ENCODE measurements at regions not wholly inside any gene's neighbourhood (a gene's known extent, or its start where the extent isn't known, plus 50 kb on each side); places are given as distances from the start of the nearest gene placed in this dataset.
"Not testable (repeated sequence)": the region's sequence is repeated elsewhere in the genome, so short reads cannot be mapped to it uniquely, and the experiment has no call there.

DNA sequence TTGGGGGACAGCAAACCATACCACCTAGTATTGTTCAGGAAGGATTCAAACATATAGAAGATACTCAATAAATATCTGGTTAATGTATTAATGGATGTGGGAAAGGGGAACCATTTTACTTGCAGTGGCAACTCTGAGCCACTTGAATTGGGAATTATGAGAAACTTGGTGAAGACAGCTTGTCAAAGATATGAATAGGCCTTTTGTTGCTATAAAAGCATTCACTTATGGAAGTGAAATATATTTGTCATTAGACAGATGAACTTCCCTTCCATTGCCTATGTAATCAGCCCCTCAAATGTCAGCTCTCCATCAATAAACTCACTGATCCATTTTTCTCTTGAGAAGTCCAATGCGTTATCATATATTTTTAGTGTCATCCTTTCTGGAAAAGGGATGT is 56.1 kb downstream of the GPR85 start:
- no peak for DNase-seq

DNA sequence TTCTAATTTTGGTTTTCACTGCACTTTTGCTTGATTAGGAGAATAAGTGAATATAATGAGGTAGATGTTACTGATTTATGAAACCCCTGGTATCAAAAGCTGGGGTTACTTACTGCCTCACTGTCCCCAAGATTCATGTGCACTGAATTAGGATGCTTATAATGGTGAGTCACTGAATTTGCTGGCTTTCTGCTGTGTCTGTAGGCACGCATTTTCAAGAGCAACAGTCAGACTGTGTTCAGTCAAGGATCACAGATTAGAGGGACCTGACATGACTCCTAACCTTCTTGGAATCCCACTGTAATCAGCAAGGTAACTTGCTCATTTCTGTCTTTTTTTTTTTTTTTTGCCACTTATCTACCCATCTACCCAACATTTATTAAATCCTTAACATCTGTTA is 59.7 kb downstream of the GPR85 start:
- DNase-seq: no peak

DNA sequence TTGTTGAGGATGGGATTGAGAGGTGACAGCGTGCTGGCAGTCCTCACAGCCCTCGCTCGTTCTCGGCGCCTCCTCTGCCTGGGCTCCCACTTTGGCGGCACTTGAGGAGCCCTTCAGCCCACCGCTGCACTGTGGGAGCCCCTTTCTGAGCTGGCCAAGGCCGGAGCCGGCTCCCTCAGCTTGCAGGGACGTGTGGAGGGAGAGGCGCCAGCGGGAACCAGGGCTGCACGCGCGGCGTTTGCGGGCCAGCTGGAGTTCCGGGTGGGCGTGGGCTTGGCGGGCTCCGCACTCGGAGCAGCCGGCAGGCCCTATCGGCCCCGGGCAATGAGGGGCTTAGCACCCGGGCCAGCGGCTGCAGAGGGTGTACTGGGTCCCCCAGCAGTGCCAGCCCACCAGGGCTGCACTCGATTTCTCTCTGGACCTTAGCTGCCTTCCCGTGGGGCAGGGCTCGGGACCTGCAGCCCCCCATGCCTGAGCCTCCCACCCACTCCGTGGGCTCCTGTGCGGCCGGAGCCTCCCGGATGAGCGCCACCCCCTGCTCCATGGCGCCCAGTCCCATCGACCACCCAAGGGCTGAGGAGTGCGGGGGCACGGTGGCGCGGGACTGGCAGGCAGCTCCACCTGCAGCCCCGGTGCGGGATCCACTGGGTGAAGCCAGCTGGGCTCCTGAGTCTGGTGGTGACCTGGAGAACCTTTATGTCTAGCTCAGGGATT is 69.3 kb downstream of the GPR85 start:
- DNase-seq: not testable (repeated sequence)

DNA sequence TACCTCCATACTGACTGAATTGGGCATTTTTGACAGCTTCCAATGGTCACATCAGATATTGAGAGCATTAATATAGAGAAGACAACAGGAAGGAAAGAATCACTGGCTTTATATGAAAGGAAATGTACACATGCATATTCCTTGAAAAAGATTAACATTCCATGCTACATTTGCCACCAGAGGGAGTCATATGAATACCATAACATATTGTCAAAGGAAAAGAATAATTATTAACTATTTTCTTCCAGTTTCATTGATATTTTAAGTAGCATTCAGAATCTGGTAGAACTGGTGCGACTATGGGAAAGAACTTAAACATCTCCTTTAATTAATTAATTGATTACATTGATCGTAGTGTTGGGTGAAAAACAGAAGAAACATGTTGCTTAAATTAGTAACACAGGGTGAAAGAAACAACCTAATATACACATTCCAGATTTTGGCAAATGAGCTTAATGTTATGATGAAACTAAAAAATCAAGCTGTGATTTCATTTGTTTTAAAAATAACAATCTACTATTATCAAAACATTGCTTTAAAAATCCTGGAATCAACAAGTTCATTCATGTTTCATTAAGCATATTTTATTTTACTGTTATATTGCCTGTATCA is 71.5 kb downstream of the GPR85 start:
- DNase-seq: no peak

DNA sequence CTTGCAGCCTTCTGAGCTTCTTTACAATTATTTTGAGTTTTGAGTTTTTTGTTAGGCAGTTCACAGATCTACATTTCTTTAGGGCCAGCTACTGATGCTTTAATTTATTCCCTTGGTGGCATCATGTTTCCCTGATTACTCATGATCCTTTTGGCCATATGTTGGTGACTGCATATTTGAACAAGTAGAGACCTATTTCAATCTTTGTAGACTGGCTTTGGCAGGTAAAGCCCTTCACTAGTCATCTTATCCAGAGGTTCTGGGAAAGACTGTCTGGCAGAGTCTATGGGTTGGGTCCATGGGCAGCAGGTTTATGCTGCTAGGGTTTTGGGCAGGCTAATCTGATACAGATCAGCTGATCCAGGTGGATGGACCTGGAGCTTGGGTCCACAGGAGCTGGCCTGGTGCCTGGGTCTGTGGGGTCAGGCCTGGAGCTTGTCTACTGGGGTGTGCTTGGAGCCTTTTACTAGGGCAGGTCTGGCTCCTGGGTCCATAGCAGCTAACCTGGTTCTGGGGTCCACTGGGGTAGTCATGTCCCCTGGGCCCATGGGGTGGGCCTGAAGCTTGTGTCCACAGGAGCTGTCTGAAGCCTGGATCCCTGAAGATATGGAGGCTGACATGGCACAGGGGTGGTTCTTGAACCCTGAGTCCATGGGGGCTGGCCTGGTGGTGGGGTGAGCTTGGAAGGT is 72.7 kb downstream of the GPR85 start:
- DNase-seq: no peak

DNA sequence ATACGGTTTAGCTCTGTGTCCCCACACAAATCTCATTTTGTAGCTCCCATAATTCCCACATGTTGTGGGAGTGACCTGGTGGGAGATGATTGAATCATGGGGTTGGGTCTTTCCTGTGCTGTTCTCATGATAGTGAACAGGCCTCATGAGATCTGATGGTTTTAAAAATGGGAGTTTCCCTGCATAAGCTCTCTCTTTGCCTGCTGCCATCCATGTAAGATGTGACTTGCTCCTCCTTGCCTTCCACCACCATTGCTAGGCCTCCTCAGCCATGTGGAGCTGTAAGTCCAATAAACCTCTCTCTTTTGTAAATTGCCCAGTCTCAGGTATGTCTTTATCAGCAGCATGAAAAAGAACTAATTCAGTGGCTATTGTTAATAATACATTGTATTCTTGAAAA is 73.8 kb downstream of the GPR85 start:
- DNase-seq: not testable (repeated sequence)

DNA sequence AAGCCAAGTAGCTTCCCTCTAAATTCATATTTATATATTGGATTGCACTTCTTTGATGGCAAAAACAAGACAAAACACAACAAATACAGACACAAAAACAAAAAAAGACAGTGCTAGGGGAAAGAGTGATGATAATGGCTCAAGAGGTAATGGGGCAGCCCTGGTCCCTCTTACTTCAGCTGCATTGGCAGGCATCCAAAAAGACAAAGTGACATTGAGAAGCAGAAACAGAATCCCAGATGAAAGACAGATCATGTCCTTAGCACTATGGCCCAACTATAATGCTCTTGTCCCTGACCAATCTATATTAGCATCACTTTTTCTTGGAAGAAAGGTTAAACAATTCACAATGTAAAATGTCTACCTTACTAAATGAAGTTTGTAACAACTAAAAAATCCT is 76.2 kb downstream of the GPR85 start:
- DNase-seq: no peak

DNA sequence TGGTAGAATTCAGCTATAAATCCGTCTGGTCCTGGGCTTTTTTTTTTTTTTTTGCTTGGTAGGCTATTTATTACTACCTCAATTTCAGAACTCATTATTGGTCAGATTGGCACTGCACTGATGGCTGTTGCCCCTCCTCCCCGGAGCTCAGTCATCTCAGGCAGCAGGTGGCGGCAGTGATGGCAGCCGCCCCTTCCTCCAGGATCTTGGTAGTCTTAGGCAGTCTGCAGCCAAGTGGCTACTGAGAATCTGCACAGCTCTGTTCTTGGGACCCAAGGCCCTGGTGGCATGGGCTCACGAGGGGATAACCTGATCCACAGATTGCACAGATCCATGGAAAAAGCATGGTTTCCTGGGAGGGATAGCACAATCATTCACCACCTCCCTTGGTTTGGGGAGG is 77.9 kb downstream of the GPR85 start:
- no peak for DNase-seq

DNA sequence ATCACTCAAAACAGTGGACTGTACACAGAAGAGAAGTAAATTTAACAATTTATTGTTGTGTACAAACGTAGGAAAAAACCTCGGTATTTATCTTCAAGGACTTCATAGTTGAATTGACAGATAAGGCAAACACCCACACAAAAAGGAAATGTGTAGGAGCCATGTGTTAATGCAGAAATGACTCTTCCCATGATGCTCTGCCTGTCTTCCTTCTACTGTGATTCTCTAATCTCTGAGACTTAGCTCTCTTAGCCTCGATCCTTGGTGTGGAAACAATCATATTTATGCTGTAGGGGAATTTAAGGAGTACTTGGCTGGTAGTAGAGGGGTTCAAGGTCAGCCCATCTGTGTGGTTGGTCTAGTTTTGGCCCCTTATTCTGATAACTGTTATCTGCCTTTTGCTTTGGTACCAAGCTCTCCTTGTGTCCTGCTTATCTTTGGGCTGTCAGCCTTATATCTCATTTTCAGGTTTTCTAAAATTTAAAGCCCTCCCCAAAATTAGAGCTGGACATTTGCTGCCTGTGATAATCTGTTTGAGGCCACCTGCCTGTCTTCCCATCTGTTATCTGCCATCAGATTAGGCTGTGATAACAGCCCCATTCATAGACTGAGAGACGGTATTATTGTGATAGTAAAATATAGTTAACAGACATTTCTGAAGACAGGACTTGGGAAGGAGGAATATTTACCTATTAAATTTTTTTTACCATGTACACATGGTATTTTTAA is 81.7 kb downstream of the GPR85 start:
- DNase-seq: no peak

DNA sequence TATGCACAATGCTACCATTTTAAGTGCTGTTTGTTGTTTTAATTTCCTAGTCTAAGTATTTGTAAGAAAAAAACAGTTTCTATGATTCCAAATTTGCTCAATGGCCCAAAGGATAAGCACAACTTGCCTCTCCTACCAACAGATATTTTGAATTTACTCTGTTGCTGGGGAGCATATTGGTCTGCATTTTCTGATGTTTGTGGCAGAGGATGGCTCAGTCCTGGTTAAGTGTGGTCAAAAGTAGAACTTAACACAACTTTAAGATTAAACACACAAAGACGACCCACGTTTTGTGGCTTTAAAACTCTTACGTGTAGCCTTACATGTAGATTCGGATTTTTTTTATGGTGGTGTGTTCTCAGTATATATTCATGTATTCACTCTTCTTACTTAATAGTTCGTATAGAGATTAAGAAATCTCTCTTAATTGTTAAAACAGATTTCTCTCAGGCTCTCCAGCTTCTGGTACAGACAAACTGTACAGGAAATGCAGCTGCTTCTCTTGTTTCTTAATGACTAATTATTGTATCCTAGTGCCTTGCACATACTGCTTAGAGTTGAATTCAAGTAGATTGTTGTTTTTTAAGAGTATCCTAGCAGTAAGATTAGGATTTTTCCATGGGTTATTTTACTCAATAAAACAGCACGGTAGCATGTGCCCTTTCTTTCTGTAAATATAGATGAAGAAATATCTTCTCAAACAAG is 86.2 kb downstream of the GPR85 start:
- no peak for DNase-seq

DNA sequence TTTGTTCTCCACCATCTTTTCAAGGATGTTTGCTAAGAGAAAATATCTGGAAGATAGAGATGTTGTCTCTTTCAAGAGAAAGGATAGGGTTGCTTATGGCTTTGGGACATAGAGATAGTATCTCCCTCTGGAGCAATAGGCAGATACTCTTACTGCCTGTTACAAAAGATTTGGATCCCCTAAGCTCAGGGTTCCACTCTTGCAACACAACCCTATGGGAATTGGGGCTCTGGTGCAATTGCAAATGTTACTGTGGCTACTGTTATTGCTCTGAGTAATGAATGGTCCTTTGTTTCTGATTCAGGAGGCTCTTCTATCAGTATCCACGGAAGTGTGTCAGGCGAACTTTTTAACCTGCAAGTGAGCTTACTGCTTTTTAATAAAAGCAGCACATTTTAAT is 88.8 kb downstream of the GPR85 start:
- no peak for DNase-seq

DNA sequence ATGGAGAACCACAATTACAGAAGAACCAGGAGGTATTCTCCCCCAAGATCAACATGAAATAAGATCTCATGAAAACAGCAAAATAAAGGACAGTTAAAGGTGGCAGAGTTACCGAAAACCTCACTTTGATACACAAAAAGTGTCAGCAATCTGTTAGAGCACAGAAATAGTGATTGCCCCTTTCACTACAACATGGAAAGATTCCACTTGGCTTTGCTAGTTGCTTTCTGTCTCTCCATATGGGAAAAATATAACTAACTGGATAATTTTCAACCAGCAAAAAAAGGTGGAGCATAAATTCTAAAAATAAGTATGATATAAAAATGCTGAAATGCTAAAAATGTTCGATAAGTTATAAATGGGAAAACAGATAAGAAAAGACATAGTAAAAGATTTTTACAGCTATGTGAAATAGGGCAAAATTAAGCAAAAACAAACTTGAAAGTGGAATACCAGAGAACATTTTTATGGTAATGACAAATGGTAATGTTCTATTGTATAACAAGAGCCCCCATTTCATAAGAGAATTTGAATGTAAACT is 90.2 kb downstream of the GPR85 start:
- no peak for DNase-seq

DNA sequence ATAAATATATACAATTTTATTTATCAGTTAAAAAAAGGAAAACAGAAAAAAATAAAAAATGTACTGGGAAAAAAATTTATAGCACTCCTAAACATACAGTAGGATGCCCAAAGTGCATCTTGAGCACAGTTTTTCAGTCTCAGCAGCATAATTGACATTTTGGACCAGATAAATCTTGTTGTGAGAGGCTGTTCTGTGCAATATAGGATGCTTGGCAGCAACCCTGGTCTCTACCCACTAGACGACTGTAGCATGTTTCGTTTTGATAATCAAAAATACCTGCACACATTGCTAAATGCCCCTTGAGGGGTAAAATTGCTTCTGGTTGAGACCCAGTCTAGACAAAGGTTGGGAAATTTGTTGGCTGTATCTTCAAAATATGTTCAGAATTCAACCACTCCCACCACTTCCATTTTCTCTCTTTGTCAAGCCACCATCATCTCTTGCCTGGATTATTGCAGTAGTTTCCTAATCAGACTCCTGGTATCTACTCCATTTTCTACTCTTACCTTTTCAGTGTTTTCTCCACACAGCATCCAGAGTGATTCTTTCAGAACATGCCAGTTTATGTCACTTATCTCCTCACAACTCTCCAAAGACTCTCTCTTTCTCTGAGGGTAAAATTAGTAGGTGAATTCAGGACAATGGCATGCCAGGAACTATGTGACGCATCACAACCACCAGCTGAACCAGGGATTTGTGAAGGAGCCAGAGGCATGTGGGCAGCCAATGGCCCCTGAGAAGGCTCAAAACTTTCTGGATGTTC is 91.4 kb downstream of the GPR85 start:
- no peak for DNase-seq

DNA sequence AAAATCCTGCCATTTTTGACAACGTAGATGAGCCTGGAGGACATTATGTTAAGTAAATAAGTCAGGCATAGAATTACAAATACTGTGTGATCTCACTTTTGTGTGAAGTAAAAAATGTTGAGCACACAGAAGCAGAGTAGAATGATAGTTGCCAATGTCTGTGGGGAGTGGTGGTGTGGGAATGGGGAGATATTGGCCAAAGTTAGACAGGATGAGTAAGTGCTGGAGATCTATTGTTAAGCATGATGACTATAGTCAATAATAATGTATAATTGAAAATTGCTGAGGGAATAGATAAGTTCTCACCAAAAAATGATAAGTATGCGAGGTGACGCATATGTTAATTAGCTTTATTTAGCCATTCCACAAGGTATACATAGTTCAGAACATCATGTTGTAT is 92.0 kb downstream of the GPR85 start:
- DNase-seq: no peak

DNA sequence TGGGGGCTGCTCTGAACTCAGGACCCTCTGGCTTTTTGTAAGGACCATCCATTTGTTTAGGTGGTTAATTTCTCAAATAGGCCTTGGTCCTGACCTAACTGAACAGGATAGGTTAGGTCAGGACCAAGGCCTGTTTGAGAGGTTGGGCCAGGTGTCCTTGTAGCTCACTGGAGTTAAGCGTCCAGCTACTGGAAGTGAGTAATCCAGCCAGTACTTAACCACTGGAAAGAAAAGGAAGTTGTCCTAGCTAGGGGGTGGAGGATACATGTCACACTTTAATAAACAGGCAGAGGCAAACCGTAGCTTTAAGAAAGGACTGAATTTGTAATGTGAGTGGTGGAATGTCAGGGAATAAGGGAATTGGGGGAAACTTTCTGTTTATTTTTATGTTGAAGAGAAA is 96.0 kb downstream of the GPR85 start:
- DNase-seq: no peak

DNA sequence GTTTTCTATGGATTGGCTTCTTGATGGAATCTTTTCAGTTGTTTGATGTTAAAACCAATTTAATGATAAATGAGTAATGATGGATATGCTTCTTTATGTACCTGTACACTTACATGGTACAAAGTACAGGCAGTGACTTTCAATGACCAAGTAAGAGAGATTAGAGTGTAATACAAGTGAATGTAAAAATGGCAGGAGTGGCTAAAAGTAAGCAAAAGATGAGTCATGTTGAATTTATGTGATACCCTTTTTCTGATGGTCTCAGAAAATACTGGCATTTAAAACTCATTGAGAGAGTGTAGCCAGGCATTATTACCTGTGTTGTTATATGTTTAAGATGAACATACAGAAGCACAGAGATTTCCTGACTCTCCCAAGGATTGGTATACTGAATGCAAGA is 97.1 kb downstream of the GPR85 start:
- DNase-seq: no peak

DNA sequence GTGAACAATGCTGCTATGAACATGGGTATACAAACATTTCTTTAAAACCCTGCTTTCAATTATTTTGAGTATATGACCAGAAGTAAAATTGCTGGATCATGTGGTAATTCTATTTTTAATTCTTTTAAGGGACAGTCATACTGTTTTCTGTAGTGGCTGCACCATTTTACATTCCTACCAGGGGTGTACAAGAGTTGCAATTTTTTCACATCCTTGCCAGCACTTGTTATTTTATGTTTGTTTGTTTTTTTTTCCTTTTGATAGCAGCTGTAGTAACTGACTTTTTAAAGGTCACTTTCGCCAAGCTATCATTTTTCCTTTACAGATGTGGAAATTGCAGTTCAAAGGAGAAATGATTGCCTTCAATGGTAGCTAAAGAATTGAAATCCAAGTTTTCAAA is 99.5 kb downstream of the GPR85 start:
- no peak for DNase-seq

DNA sequence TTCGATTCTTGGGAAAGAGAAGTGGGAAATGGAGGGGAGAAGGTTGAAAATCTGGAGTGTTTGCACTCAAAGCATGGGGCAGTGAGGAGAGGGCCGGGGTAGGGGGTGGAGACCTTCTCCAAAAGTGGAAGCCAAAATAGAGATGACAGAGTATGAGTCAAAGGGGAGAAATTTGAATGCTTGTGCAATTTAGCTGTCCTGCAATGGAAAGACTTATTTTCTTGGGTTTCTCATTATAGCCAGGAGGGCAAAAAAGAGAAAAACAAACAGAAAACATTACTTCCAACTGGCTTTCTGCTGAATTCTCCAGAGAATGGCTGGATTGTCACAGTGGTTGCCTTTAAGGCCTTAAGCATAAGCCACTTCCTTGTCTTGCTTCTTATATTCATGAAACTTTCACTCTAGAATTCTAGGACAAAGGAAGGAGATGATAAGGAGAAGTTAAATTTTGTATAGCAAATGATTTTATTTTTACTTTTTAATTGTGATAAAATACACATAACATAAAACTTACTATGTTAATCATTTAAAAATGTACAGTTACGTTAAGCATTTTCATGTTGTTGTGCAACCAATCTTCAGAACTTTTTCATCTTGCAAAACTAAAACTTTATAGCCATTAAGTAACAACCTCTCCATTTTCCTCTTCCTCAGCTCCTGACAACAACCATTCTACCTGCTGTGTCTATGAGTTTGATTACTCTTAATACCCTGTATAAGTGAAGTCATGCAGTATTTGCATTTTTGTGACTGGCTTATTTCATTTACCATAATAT is 100.2 kb downstream of the GPR85 start:
- no peak for DNase-seq

DNA sequence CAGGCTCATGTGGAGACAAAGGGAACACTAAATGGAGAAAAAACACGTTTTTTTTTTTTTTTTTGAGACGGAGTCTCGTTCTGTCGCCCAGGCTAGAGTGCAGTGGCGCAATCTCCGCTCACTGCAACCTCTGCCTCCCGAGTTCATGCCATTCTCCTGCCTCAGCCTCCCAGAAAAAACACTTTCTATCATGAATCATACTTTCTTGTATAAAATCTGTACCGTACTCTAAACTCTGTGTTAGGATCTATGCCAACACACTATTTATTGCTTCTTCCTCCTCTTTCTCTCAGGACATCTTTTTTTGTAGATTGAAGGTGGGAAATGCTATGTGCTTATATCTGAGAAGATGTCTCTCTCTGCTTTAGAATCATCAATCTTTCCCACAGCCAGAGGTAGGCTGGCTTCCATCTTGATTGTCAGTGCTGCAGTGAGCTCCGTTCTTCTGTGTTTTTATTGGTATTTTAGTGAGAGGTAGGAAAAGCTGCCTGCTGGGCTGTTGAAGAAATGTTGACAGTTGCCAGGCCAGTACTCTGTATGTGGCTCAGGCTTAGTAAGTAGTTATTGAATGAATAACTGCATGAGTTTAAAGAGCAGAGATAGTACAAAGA is 101.1 kb downstream of the GPR85 start:
- DNase-seq: no peak

DNA sequence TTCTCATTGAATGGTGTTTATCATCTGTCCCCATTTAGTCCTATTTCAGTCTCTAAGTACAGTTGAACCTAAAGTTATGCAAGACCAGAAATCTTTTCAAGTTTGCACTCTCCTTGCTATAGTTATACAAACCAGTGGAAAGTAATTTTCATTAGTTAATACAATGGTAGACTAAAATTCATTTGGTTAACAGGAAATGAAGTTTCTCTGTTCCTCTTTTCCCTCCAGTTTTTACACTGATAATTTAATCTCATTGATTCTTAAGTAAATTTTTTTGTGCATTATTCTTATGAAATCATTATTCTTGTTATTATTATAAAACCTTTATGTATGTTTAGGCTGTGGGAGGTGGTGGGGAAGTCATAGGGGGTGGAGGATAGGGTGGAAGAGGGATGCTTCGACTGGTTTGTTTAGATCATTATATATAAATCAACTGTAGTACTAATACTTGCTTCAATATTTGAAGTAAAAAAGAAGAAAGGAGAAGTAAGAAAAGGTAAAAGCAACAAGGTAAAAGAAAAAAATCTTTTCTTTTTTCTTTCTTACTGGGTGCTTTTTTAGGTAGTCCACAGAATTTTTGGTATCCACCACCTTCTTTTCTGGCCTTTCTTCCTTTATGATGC is 104.1 kb downstream of the GPR85 start:
- no peak for DNase-seq

All from NCI-H1436 (cell line).